HepG2 (cell line): ENCODE measurements at regions not wholly inside any gene's neighbourhood (a gene's known extent, or its start where the extent isn't known, plus 50 kb on each side); places are given as distances from the start of the nearest gene placed in this dataset.

Experiments used
- ATAC-seq: fragments of 200-7000 bp; cut with Tn5 transposase; 3 replicates; pipeline ENCODE4 v1.9.1; 2020; ENCODE audit warnings: mild to moderate bottlenecking, moderate library complexity
- BruUV-seq: library from RNA; stranded (reverse); fragments of 400-500 nt; replicated peaks from 2 replicates; lab custom pipeline; 2021; lab: Mats Ljungman, UMichigan
- CTCF ChIA-PET: fragments of 300-600 bp; formaldehyde crosslinking; extraction: SDS; loops from one replicate; lab custom pipeline; 2021; ENCODE audit warnings: low total read pairs, inconsistent platforms, low intra/inter-chr PET ratio; lab: Yijun Ruan, JAX
- POLR2A ChIA-PET: fragments of 350-600 bp; sonication (Branson Sonifier 250); formaldehyde crosslinking; loops from one replicate; lab custom pipeline; 2020; ENCODE audit warnings: antibody characterized with exemption, inconsistent platforms; lab: Yijun Ruan, JAX
- DNase-seq: peaks from one replicate; pipeline ENCODE4 v3.0.0-alpha.2; 2015; ENCODE audit warnings: low spot score
- FAIRE-seq: peaks from 3 replicates; lab custom pipeline; 2011; peaks lifted over from hg19 to GRCh38; lab: Jason Lieb, UNC
- H2AFZ ChIP-seq: one replicate; pipeline ENCODE4 v1.6.1; 2011; ENCODE audit warnings: low read length, inconsistent platforms
- H3K27ac ChIP-seq: fragments of 300-600 bp; 3 replicates; pipeline ENCODE4 v1.8.0; 2011; ENCODE audit warnings: mixed run types, mild to moderate bottlenecking, mixed read lengths, low read length, inconsistent platforms; ENCODE audit not compliant: insufficient read depth; ENCODE audit errors: extremely low read length
- H3K27me3 ChIP-seq, 2 experiments: fragments of 200-600 bp in 1 of 2; 2 replicates in 1 of 2; 3 replicates in 1 of 2; pipeline versions ENCODE4 v1.6.0 to v1.8.0; 2011; ENCODE audit warnings: low read length in 2 of 2, mild to moderate bottlenecking in 2 of 2, moderate library complexity in 2 of 2, inconsistent platforms in 1 of 2; ENCODE audit not compliant: insufficient read depth in 2 of 2, control insufficient read depth in 1 of 2
- H3K36me3 ChIP-seq, 2 experiments: fragments of 200-600 bp in 1 of 2; replicated peaks in 1 of 2; 2 replicates in 1 of 2; 3 replicates in 1 of 2; pipeline versions ENCODE4 v1.5.1 to v1.8.0; 2011; ENCODE audit warnings: low read length in 2 of 2, inconsistent platforms in 1 of 2; ENCODE audit not compliant: insufficient read depth in 2 of 2, control insufficient read depth in 1 of 2
- H3K4me1 ChIP-seq: 2 replicates; pipeline ENCODE4 v1.5.1; 2012; ENCODE audit warnings: low read length, inconsistent platforms; ENCODE audit not compliant: insufficient read depth
- H3K4me2 ChIP-seq: 2 replicates; pipeline ENCODE4 v1.6.0; 2011; ENCODE audit warnings: low read depth, low read length, inconsistent platforms
- H3K4me3 ChIP-seq, 3 experiments: fragments of 200-600 bp in 1 of 3; sonication (generic), shearing (Covaris generic) in 1 of 3; replicated peaks in 1 of 3; 2 replicates each; pipeline ENCODE4 v1.5.1; 2011 to 2016; ENCODE audit warnings: low read length in 3 of 3, inconsistent platforms in 2 of 3, low read depth in 2 of 3, mild to moderate bottlenecking in 2 of 3, control low read depth in 1 of 3, mixed read lengths in 1 of 3; ENCODE audit not compliant: insufficient read depth in 1 of 3
- H3K79me2 ChIP-seq: one replicate; pipeline ENCODE4 v1.6.1; 2011; ENCODE audit warnings: low read length, inconsistent platforms; ENCODE audit not compliant: insufficient read depth
- H3K9ac ChIP-seq: 2 replicates; pipeline ENCODE4 v1.6.0; 2011; ENCODE audit warnings: mild to moderate bottlenecking, low read depth, low read length, inconsistent platforms; ENCODE audit not compliant: insufficient read depth
- H3K9me3 ChIP-seq: 2 replicates; pipeline ENCODE4 v1.5.1; 2012; ENCODE audit warnings: mild to moderate bottlenecking, low read length
- H4K20me1 ChIP-seq: 2 replicates; pipeline ENCODE4 v1.6.0; 2011; ENCODE audit warnings: inconsistent platforms, mild to moderate bottlenecking, low read length, moderate library complexity; ENCODE audit not compliant: insufficient read depth
- FOXA1 ChIP-seq, 2 experiments: fragments of 450-650 bp in 1 of 2; sonication (generic) in 1 of 2; formaldehyde crosslinking in 1 of 2; IDR thresholded peaks; 2 replicates each; pipeline versions ENCODE4 v1.4.0 to v1.6.1; 2016 to 2020; ENCODE audit warnings: missing genetic modification reagents in 1 of 2
- FOXM1 ChIP-seq: sonication (generic); formaldehyde crosslinking; IDR thresholded peaks from 2 replicates; pipeline ENCODE4 v1.5.0; 2020; ENCODE audit warnings: missing genetic modification reagents
- GABPB1 ChIP-seq: IDR thresholded peaks from 2 replicates; pipeline ENCODE4 v1.6.1; 2016; ENCODE audit warnings: mild to moderate bottlenecking, missing genetic modification reagents, moderate library complexity, missing compliant biosample characterization
- KDM1A ChIP-seq: IDR thresholded peaks from 2 replicates; pipeline ENCODE4 v1.6.1; 2016; ENCODE audit warnings: missing compliant biosample characterization
- MLX ChIP-seq: IDR thresholded peaks from 2 replicates; pipeline ENCODE4 v1.6.1; 2016
- MXI1 ChIP-seq: IDR thresholded peaks from 3 replicates; pipeline ENCODE4 v1.6.1; 2012; ENCODE audit warnings: low read depth, low read length, inconsistent platforms, borderline replicate concordance
- RAD21 ChIP-seq: fragments of 450-650 bp; formaldehyde crosslinking; IDR thresholded peaks from 2 replicates; pipeline ENCODE4 v1.5.0; 2020; ENCODE audit warnings: mild to moderate bottlenecking
- RORA ChIP-seq: sonication (generic); formaldehyde crosslinking; IDR thresholded peaks from 2 replicates; pipeline ENCODE4 v1.5.0; 2020; ENCODE audit warnings: mild to moderate bottlenecking, missing genetic modification reagents, moderate library complexity
- RXRB ChIP-seq: IDR thresholded peaks from 2 replicates; pipeline ENCODE4 v1.6.1; 2016; ENCODE audit warnings: borderline replicate concordance, missing genetic modification reagents, missing compliant biosample characterization
- SMC3 ChIP-seq: IDR thresholded peaks from 2 replicates; pipeline ENCODE4 v1.6.1; 2011; ENCODE audit warnings: low read length, improper control_type of control experiment
- STAG1 ChIP-seq: sonication (generic); formaldehyde crosslinking; IDR thresholded peaks from 2 replicates; pipeline ENCODE4 v1.4.0; 2020; ENCODE audit warnings: missing genetic modification reagents
- TEAD3 ChIP-seq: optimal IDR thresholded peaks from 2 replicates; pipeline ENCODE3; 2016; ENCODE audit warnings: borderline replicate concordance
- ZNF547 ChIP-seq: sonication (generic); formaldehyde crosslinking; IDR thresholded peaks from 2 replicates; pipeline ENCODE4 v1.5.1; 2020; ENCODE audit warnings: mild to moderate bottlenecking, missing genetic modification reagents
- ZNF549 ChIP-seq: sonication (generic); formaldehyde crosslinking; IDR thresholded peaks from 2 replicates; pipeline ENCODE4 v1.5.0; 2020; ENCODE audit warnings: missing genetic modification reagents
- ZNF780A ChIP-seq: sonication (generic); formaldehyde crosslinking; IDR thresholded peaks from 2 replicates; pipeline ENCODE4 v1.8.0; 2022; ENCODE audit warnings: mild to moderate bottlenecking, missing genetic modification reagents, moderate library complexity
- ZSCAN25 ChIP-seq: sonication (generic); formaldehyde crosslinking; IDR thresholded peaks from 2 replicates; pipeline ENCODE4 v1.8.0; 2022; ENCODE audit warnings: mild to moderate bottlenecking, missing genetic modification reagents
- WGBS: methylation state at CpG from one replicate; pipeline ENCODE4 v1.1.6; 2017; ENCODE audit warnings: low lambda C conversion rate; 5-methylcytosine and 5-hydroxymethylcytosine counted together
- in situ Hi-C: cut with HindIII; loops from 2 replicates; pipeline ENCODE4 v1.10.0; 2017; ENCODE audit warnings: low pct_unique_long_range_greater_than_20kb; ENCODE audit not compliant: extremely low pct_ligation_motif_present
- intact Hi-C: fragments of 100-400 bp; cut with micrococcal nuclease; formaldehyde crosslinking; loops from one replicate; pipeline ENCODE4 v1.10.0; 2022; ENCODE audit not compliant: unreplicated experiment
- TF ChIP-seq, protein P1 (sequence below): sonication (generic); formaldehyde crosslinking; IDR thresholded peaks from 2 replicates; pipeline ENCODE4 v1.5.0; 2020; ENCODE audit warnings: mild to moderate bottlenecking, missing genetic modification reagents, moderate library complexity

DNA sequence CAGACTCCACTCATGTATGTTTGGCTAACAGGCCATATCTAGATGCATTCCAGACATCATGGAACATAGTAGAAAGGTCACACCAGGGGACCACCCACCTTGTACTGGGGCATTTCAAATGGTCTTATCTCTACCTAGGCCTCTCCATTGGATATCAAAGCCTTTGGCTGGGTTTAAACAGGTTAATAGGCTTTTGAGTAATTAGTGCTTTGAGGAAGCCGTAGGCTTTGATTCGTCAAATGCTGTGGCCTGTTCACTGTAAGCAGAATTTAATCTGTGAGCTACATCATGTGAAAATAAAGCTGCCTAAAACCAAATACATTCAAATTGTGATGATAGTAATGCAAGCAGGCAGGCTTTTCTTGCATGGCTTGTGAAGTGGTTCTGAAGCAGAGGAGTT lies 129.5 kb downstream of the ST8SIA2 start:
- ATAC-seq, result no peak
- no peaks in the 10 kb centered on the region for H3K79me2 ChIP-seq
- no peak for DNase-seq
- ChIA-PET CTCF (interaction anchor here (3.7 kb wide), 1 partner anchor 160 kb away, joined by 43 read pairs; no protein-coding TSS in a partner anchor), POLR2A (no interaction called here)
- no peak overlapping the region for H3K9ac ChIP-seq
- H3K36me3 ChIP-seq, result no peaks in the 10 kb centered on the region
- no TSS peak for BruUV-seq
- H4K20me1 ChIP-seq, result no peaks in the 10 kb centered on the region
- H2AFZ ChIP-seq, result no peak overlapping the region
- no peak for TF ChIP-seq ZNF780A (CRISPR knock-in tag)
- TF ChIP-seq KDM1A (CRISPR knock-in tag), result no peak
- TF ChIP-seq FOXM1 (CRISPR knock-in tag), result no peak
- H3K4me1 ChIP-seq, result no peaks in the 10 kb centered on the region
- intact Hi-C loops (no loop called here), in situ Hi-C loops (loop anchor here (5.0 to 10.0 kb wide), 2 partner anchors 159 to 192 kb away; no protein-coding TSS in a partner anchor)
- WGBS, result 0% methylated on average over 2 of the region's 2 CpGs
- no peak overlapping the region for H3K4me2 ChIP-seq
- no peak for FAIRE-seq
- no peaks in the 10 kb centered on the region for H3K9me3 ChIP-seq
- H3K27ac ChIP-seq, result no peak overlapping the region
- no peak overlapping the region for H3K4me3 ChIP-seq
- no peaks in the 10 kb centered on the region for H3K27me3 ChIP-seq

DNA sequence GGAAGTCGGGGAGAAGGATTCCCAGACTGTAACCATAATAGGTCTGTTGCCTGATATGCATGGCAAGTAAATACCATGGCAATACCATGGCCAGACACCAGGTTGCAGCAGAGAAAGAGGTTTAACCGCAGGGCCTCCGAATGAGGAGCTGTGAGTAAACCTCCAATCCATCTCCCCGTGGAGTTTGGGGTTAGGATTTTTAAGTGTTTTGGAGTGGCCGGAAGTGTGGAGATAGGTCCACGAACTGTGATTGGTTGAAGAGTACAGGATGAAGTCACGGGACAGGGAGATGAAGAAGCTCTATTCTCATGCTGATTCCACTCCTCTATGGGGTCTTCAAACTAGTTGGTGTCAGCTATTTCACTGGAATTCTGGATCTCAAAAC lies 127.9 kb downstream of the ST8SIA2 start:
- CTCF ChIA-PET, result interaction anchor here (1.4 to 3.7 kb wide), 3 partner anchors 161 to 193 kb away, joined by 3 to 43 read pairs (median 22); no protein-coding TSS in a partner anchor
- ATAC-seq, result peak; percentile 96
- no peaks in the 10 kb centered on the region for H3K36me3 ChIP-seq
- TF ChIP-seq RXRB (peak; percentile 15; the same call in 1 of the 2 replicates), TEAD3 (CRISPR knock-in tag) (peak; percentile 44), GABPB1 (CRISPR knock-in tag) (no peak), ZSCAN25 (CRISPR knock-in tag) (no peak), RORA (CRISPR knock-in tag) (no peak), MXI1 (no peak), ZNF549 (no peak), SMC3 (peak; percentile 93), FOXA1 (IDR thresholded peaks at IDR 0.05) (no peak), FOXA1 (CRISPR knock-in tag; IDR thresholded peaks at IDR 0.05) (peak; percentile 27; the same call in 1 of the 2 replicates), MLX (CRISPR knock-in tag) (no peak), STAG1 (CRISPR knock-in tag) (peak; percentile 91), RAD21 (CRISPR knock-in tag) (peak; percentile 66), ZNF547 (CRISPR knock-in tag) (no peak)
- TF ChIP-seq, protein P1, sequence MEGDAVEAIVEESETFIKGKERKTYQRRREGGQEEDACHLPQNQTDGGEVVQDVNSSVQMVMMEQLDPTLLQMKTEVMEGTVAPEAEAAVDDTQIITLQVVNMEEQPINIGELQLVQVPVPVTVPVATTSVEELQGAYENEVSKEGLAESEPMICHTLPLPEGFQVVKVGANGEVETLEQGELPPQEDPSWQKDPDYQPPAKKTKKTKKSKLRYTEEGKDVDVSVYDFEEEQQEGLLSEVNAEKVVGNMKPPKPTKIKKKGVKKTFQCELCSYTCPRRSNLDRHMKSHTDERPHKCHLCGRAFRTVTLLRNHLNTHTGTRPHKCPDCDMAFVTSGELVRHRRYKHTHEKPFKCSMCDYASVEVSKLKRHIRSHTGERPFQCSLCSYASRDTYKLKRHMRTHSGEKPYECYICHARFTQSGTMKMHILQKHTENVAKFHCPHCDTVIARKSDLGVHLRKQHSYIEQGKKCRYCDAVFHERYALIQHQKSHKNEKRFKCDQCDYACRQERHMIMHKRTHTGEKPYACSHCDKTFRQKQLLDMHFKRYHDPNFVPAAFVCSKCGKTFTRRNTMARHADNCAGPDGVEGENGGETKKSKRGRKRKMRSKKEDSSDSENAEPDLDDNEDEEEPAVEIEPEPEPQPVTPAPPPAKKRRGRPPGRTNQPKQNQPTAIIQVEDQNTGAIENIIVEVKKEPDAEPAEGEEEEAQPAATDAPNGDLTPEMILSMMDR (CRISPR knock-in tag), result peak; percentile 80

More for the DNA sequence above, 127.9 kb downstream of the ST8SIA2 start:
- intact Hi-C loops (loop anchor here (1.0 kb wide), 1 partner anchor 194 kb away; no protein-coding TSS in a partner anchor), in situ Hi-C loops (loop anchor here (5.0 to 10.0 kb wide), 2 partner anchors 161 to 193 kb away; no protein-coding TSS in a partner anchor)
- no TSS peak for BruUV-seq
- DNase-seq (peak; percentile 51), FAIRE-seq (peak; percentile 73)
- Histone ChIP-seq H3K4me1 (no peaks in the 10 kb centered on the region), H3K27ac (no peak overlapping the region), H2AFZ (no peak overlapping the region), H3K27me3 (no peaks in the 10 kb centered on the region), H3K9ac (no peak overlapping the region), H3K9me3 (no peaks in the 10 kb centered on the region), H3K4me2 (no peak overlapping the region), H3K79me2 (no peaks in the 10 kb centered on the region), H4K20me1 (no peaks in the 10 kb centered on the region), H3K4me3 (no peak overlapping the region)
- POLR2A ChIA-PET, result interaction anchor here (1.0 kb wide), 1 partner anchor 193 kb away, joined by 3 read pairs; no protein-coding TSS in a partner anchor
- under 1% methylated on average over 7 of the region's 7 CpGs for WGBS
